ENCODE measurements at regions not wholly inside any gene's neighbourhood (a gene's known extent, or its start where the extent isn't known, plus 50 kb on each side); places are given as distances from the start of the nearest gene placed in this dataset.
"Not testable (repeated sequence)": the region's sequence is repeated elsewhere in the genome, so short reads cannot be mapped to it uniquely, and the experiment has no call there.

- DNase-seq (ENCODE audit: low spot score) = no peak
- no peak for TF ChIP-seq CTCF (IDR thresholded peaks at IDR 0.05; ENCODE audit: borderline replicate concordance, control extremely low read depth, extremely low read depth, insufficient read depth, missing control alignments)
- in situ Hi-C loops (cut with MboI; ENCODE audit: low sequenced_read_pairs, unreplicated experiment) = no loop called here
Measured at GRCh38 chr12:112682586-112682985, 109.0 kb upstream of the RPH3A start.

- in situ Hi-C loops (cut with MboI; ENCODE audit: low sequenced_read_pairs, unreplicated experiment) = no loop called here
- DNase-seq (ENCODE audit: low spot score) = no peak
Measured at GRCh38 chr12:112684742-112685141, 106.8 kb upstream of the RPH3A start.

GRCh38 chr12:112685321-112685720, 106.2 kb upstream of the RPH3A start:
- in situ Hi-C loops (cut with MboI; ENCODE audit: low sequenced_read_pairs, unreplicated experiment) = no loop called here
- DNase-seq (ENCODE audit: low spot score) = no peak
- TF ChIP-seq CTCF (IDR thresholded peaks at IDR 0.05; ENCODE audit: borderline replicate concordance, control extremely low read depth, extremely low read depth, insufficient read depth, missing control alignments) = no peak

More at GRCh38 chr12:112684742-112685141, 106.8 kb upstream of the RPH3A start:
- peak; percentile 9 for TF ChIP-seq CTCF (IDR thresholded peaks at IDR 0.05; ENCODE audit: borderline replicate concordance, control extremely low read depth, extremely low read depth, insufficient read depth, missing control alignments)

GRCh38 chr12:112686373-112686772, 105.2 kb upstream of the RPH3A start:
- no peak for TF ChIP-seq CTCF (IDR thresholded peaks at IDR 0.05; ENCODE audit: borderline replicate concordance, control extremely low read depth, extremely low read depth, insufficient read depth, missing control alignments)
- in situ Hi-C loops (cut with MboI; ENCODE audit: low sequenced_read_pairs, unreplicated experiment) = no loop called here
- no peak for DNase-seq (ENCODE audit: low spot score)

GRCh38 chr12:112694065-112694464, 97.5 kb upstream of the RPH3A start:
- no peak for DNase-seq (ENCODE audit: low spot score)
- in situ Hi-C loops (cut with MboI; ENCODE audit: low sequenced_read_pairs, unreplicated experiment) = no loop called here
- TF ChIP-seq CTCF (IDR thresholded peaks at IDR 0.05; ENCODE audit: borderline replicate concordance, control extremely low read depth, extremely low read depth, insufficient read depth, missing control alignments) = no peak

- DNase-seq (ENCODE audit: low spot score); in situ Hi-C loops (cut with MboI; ENCODE audit: low sequenced_read_pairs, unreplicated experiment): not testable (repeated sequence)
Measured at GRCh38 chr12:112697441-112697840, 94.1 kb upstream of the RPH3A start.

- DNase-seq (ENCODE audit: low spot score) = no peak
- in situ Hi-C loops (cut with MboI; ENCODE audit: low sequenced_read_pairs, unreplicated experiment) = no loop called here
- TF ChIP-seq CTCF (IDR thresholded peaks at IDR 0.05; ENCODE audit: borderline replicate concordance, control extremely low read depth, extremely low read depth, insufficient read depth, missing control alignments) = no peak
Measured at GRCh38 chr12:112705037-112705632, 86.4 kb upstream of the RPH3A start.
